GM12891 (cell line): ENCODE measurements at regions not wholly inside any gene's neighbourhood (a gene's known extent, or its start where the extent isn't known, plus 50 kb on each side); places are given as distances from the start of the nearest gene placed in this dataset.
"Not testable (repeated sequence)": the region's sequence is repeated elsewhere in the genome, so short reads cannot be mapped to it uniquely, and the experiment has no call there.

Experiments
- DNase-seq: peaks from one replicate; pipeline ENCODE4 v3.0.0; 2011; ENCODE audit warnings: low spot score; ENCODE audit not compliant: insufficient read length
- FAIRE-seq: peaks from 2 replicates; lab custom pipeline; 2011; peaks lifted over from hg19 to GRCh38; lab: Jason Lieb, UNC
- PAX5 ChIP-seq: IDR thresholded peaks from 2 replicates; pipeline ENCODE4 v1.6.1; 2011; ENCODE audit warnings: low read length, moderate library complexity, mild to moderate bottlenecking; ENCODE audit not compliant: insufficient read depth, severe bottlenecking
- POLR2A ChIP-seq: IDR thresholded peaks from 2 replicates; pipeline ENCODE4 v1.6.1; 2011; ENCODE audit warnings: low read depth, low read length, control low read depth
- POLR2AphosphoS5 ChIP-seq: IDR thresholded peaks from 2 replicates; pipeline ENCODE4 v1.6.1; 2011; ENCODE audit warnings: low read depth, low read length, control low read depth
- POU2F2 ChIP-seq: IDR thresholded peaks from 2 replicates; pipeline ENCODE4 v1.6.1; 2011; ENCODE audit warnings: low read depth, mild to moderate bottlenecking, control low read depth, low read length, moderate library complexity
- SPI1 ChIP-seq: IDR thresholded peaks from 2 replicates; pipeline ENCODE4 v1.6.1; 2011; ENCODE audit warnings: low read depth, low read length, control low read depth
- TAF1 ChIP-seq: IDR thresholded peaks from 2 replicates; pipeline ENCODE4 v1.6.1; 2011; ENCODE audit warnings: low read depth, low read length, control low read depth

- FAIRE-seq (no peak), DNase-seq (no peak)
- no peak for TF ChIP-seq POLR2A
These were observed 1114.7 kb downstream of the REEP3 start for GRCh38 chr10:64635906-64636305.

DNA sequence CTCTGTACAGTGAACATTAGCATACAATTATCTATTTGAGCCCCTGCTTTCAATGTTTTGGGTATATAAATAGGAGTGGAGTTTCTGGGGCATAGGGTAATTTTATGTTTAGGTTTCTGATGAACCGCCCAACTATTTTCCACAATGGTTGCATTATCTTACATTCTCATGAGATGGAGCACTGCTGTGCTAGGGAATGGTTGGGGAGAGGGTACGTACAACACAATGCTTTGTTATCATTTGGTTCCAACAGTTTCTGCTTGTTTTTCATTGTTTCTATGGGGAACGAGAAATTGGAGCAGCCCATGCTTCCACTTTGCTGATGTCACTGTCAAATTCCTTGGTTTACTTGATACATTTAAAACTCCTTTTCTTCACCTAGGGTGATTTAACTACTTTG lies 1115.3 kb downstream of the REEP3 start:
- no peak for FAIRE-seq
- TF ChIP-seq SPI1 (no peak), POLR2A (no peak), POLR2AphosphoS5 (no peak), TAF1 (no peak), PAX5 (no peak), POU2F2 (no peak)

GRCh38 chr10:64637939-64638338 lies 1116.7 kb downstream of the REEP3 start:
- DNase-seq (no peak), FAIRE-seq (no peak)
- TF ChIP-seq SPI1: no peak
- no peak for TF ChIP-seq POU2F2
- no peak for TF ChIP-seq TAF1
- no peak for TF ChIP-seq POLR2AphosphoS5
- TF ChIP-seq POLR2A: no peak
- TF ChIP-seq PAX5: no peak

More for the DNA sequence above, 1115.3 kb downstream of the REEP3 start:
- no peak for DNase-seq

- FAIRE-seq: no peak
- no peak for TF ChIP-seq POLR2A
- no peak for TF ChIP-seq PAX5
- TF ChIP-seq SPI1: no peak
- TF ChIP-seq POU2F2: no peak
- no peak for TF ChIP-seq TAF1
- TF ChIP-seq POLR2AphosphoS5: no peak
- no peak for DNase-seq
These were observed 1127.7 kb downstream of the REEP3 start for GRCh38 chr10:64648915-64649314.

DNA sequence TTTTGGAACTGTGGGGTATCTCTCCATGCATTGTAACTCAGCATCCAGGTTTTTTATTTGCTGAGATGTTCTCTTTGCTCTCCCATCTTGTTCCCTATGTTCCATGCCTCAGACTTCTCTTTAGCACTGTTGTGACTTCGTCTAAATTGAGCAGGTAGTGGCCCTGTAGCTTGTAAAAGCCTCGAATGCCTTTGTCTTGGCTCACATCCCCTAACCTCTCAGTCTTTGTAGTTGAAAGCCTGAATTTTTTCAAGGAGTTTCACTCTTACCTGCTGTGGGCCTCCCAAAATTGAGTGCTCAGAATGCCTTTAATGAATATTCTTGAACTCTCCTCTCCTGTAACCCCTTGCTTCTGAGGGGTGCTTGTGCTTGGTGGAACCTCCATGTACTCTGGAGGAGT lies 1137.3 kb downstream of the REEP3 start:
- TF ChIP-seq POU2F2 (no peak), POLR2AphosphoS5 (no peak), POLR2A (no peak), PAX5 (no peak), TAF1 (no peak), SPI1 (no peak)
- DNase-seq: no peak
- no peak for FAIRE-seq

DNA sequence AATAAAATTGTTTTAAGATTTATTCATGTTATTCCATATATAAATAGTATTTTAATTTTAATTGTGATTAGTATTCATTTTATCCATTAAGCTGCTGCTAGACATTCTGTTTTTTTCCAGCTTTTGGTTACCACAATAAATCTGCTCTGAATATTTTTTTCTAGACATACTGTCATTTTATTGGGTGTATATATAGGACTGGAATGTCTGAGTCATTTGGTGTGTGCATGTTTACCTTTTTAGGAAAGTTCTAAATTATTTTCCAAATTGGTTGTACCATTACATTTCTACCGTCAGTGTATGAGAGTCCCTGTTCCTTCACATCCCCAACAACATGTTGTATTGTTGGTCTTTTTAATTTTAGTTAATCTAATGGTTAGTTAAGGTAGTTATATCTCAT lies 1138.1 kb downstream of the REEP3 start:
- TF ChIP-seq POU2F2: no peak
- no peak for TF ChIP-seq POLR2A
- no peak for TF ChIP-seq PAX5
- TF ChIP-seq TAF1: no peak
- TF ChIP-seq POLR2AphosphoS5: no peak
- no peak for TF ChIP-seq SPI1
- FAIRE-seq (no peak), DNase-seq (no peak)

DNA sequence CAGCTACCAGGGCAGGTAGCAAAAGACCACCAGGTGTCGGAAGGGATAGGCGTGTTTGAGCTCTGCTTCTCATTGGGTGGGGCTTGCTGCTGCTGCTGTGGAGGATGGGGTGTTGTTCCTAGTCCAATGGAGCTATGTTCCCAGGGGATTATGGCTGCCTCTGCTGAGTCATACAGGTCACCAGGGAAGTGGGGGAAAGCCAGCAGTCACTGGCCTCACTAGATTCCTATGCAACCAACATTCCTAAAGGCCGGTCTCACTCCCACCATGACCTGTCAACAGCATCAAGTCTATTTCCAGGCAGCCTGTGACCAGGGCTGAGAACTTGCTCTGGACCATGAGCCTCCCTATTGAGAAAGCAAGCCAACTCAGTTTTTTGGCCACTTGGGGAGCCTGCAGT lies 1160.8 kb downstream of the REEP3 start:
- FAIRE-seq: no peak
- no peak for DNase-seq
- no peak for TF ChIP-seq POLR2AphosphoS5

DNA sequence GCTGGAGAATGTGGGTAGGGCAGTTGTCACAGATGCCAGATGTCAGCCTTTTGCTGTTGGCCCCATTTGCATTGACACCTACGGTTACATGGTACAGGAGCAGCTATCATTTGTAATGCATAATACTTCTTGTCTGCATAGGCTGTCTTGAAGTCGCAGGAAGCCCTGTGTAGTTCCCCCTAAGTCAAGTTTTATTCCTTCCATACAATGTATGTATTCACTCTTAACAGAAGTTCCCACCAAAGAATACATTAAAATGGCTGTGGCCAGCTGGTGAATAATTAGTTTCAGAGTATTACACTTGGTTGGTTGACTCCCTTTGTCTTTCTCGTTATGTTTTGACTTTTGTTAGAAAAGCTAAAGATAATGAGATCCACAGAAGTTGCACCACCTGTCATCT lies 1169.0 kb downstream of the REEP3 start:
- DNase-seq (no peak), FAIRE-seq (no peak)
- no peak for TF ChIP-seq SPI1
- TF ChIP-seq POU2F2: no peak
- TF ChIP-seq TAF1: no peak
- TF ChIP-seq POLR2A: no peak
- no peak for TF ChIP-seq PAX5
- TF ChIP-seq POLR2AphosphoS5: no peak

- FAIRE-seq (no peak), DNase-seq (no peak)
- TF ChIP-seq POLR2AphosphoS5: no peak
- no peak for TF ChIP-seq TAF1
- TF ChIP-seq POU2F2: no peak
- TF ChIP-seq POLR2A: no peak
- TF ChIP-seq SPI1: no peak
- no peak for TF ChIP-seq PAX5
These were observed 1178.0 kb downstream of the REEP3 start for GRCh38 chr10:64699244-64699643.

DNA sequence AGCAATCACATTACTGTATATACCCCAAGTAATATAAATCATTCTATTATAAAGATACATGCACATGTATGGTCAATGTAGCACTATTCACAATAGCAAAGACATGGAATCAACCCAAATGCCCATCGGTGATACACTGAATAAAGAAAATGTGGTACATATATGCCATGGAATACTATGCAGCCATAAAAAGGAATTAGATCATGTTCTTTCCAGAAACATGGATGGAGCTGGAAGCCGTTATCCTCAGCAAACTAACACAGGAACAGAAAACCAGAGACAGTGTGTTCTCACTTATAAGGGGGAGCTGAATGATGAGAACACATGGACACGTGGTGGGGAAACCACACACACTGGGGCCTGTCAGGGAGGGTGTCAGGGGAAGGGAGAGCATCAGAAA lies 1180.9 kb downstream of the REEP3 start:
- not testable (repeated sequence) for DNase-seq, FAIRE-seq

GRCh38 chr10:64708884-64709681 lies 1187.9 kb downstream of the REEP3 start:
- FAIRE-seq (no peak), DNase-seq (no peak)
- TF ChIP-seq POLR2AphosphoS5 (no peak), TAF1 (no peak), SPI1 (no peak), PAX5 (no peak), POU2F2 (no peak), POLR2A (no peak)
